ENCODE measurements at regions not wholly inside any gene's neighbourhood (a gene's known extent, or its start where the extent isn't known, plus 50 kb on each side); places are given as distances from the start of the nearest gene placed in this dataset.

DNA sequence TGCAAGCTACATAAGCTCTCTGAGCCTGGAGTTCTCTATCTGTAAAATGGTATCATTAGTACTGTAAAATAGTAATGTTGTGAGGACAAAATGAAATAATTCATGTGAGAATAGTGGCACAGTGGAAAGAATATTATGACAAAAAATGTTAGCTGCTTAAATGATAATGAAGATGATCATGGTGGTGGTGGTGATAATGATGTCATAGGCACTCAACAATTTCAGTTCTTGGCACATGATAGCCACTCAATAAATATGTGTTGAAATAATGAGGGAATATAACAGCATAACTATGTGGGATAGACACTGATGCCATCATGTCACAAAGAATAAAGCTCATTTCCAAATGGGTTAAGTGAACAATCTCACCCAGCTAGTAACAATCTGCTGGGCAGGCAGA lies 736.3 kb downstream of the EFNB2 start:
- Histone ChIP-seq H3K4me3 (no peak overlapping the region), H3K9me3 (no peaks in the 10 kb centered on the region), H3K27me3 (no peaks in the 10 kb centered on the region), H3K4me1 (no peaks in the 10 kb centered on the region), H3K27ac (no peak overlapping the region), H3K36me3 (no peaks in the 10 kb centered on the region)
- no peak for DNase-seq
- intact Hi-C loops (cut with DNase I; ENCODE audit: low total_unique reads), result no loop called here
- TF ChIP-seq, protein P1, sequence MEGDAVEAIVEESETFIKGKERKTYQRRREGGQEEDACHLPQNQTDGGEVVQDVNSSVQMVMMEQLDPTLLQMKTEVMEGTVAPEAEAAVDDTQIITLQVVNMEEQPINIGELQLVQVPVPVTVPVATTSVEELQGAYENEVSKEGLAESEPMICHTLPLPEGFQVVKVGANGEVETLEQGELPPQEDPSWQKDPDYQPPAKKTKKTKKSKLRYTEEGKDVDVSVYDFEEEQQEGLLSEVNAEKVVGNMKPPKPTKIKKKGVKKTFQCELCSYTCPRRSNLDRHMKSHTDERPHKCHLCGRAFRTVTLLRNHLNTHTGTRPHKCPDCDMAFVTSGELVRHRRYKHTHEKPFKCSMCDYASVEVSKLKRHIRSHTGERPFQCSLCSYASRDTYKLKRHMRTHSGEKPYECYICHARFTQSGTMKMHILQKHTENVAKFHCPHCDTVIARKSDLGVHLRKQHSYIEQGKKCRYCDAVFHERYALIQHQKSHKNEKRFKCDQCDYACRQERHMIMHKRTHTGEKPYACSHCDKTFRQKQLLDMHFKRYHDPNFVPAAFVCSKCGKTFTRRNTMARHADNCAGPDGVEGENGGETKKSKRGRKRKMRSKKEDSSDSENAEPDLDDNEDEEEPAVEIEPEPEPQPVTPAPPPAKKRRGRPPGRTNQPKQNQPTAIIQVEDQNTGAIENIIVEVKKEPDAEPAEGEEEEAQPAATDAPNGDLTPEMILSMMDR (IDR thresholded peaks at IDR 0.05), result no peak

DNA sequence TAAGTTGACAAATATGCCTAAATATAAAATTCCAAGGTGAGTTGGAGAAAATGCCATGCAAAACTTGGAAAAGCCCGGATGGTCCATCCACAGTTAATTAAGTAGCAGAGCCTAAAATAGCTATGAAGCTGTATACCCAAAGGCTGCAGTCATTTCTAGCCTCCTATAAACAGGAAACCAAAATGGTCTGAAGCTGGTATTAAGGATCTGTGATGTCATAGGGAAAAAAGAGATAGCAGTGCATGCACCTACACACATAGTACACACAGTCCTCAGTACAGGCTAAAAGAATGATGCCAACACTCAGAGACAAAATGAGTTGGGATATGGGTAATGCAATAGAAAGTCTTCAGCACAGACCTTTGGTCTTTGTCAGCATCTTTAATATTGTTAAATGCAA lies 736.9 kb downstream of the EFNB2 start:
- TF ChIP-seq POLR2A (IDR thresholded peaks at IDR 0.05), result no peak
- TF ChIP-seq, protein P1 (IDR thresholded peaks at IDR 0.05), result no peak
- DNase-seq, result no peak
- no peak overlapping the region for H3K4me3 ChIP-seq
- intact Hi-C loops (cut with DNase I; ENCODE audit: low total_unique reads), result no loop called here
- H3K27me3 ChIP-seq, result no peaks in the 10 kb centered on the region
- no peak overlapping the region for H3K27ac ChIP-seq
- no peaks in the 10 kb centered on the region for H3K36me3 ChIP-seq
- no peaks in the 10 kb centered on the region for H3K9me3 ChIP-seq
- no peaks in the 10 kb centered on the region for H3K4me1 ChIP-seq

DNA sequence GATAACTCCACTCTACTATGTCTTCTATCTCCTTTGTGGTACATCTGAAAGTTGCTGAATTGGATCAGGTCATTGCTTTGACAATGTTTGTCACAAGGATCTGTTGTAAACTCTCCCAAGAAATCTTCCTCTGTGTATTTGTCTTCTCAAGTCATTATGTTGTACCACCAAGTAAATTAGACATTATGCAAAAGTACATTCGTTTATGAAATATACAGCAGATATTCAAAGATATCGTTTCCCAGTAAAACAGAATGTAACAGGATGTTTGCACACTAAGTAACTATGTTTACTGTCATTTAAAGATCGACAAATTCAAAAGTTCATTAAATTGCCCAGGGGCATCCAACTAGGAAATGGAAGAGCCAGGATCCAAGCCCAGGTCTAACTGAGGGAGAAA lies 739.4 kb downstream of the EFNB2 start:
- intact Hi-C loops (cut with DNase I; ENCODE audit: low total_unique reads), result no loop called here
- no peaks in the 10 kb centered on the region for H3K36me3 ChIP-seq
- DNase-seq, result no peak
- no peaks in the 10 kb centered on the region for H3K4me1 ChIP-seq
- no peak overlapping the region for H3K27ac ChIP-seq
- H3K27me3 ChIP-seq, result no peaks in the 10 kb centered on the region
- TF ChIP-seq POLR2A (IDR thresholded peaks at IDR 0.05), result no peak
- TF ChIP-seq, protein P1 (IDR thresholded peaks at IDR 0.05), result no peak
- no peak overlapping the region for H3K4me3 ChIP-seq
- H3K9me3 ChIP-seq, result no peaks in the 10 kb centered on the region

DNA sequence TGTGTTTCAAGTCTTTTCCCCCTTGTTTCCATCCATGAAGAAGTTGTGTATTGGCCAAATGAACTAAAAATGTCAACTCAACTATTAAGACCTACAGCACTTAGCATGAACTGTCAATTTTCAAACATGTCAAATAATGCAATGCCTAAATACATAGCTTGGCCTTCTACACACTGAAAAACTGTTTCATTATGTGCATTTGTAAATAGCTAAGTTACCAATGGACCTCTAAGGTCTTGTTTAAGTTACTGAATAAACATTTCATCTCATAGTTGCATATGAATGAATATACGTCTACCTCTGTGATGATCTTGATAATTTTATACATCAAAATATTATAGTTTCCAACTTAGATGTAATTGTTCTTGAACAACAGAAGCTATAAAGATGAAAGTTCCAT lies 744.5 kb downstream of the EFNB2 start:
- Histone ChIP-seq H3K36me3 (no peaks in the 10 kb centered on the region), H3K4me1 (no peaks in the 10 kb centered on the region), H3K4me3 (no peak overlapping the region), H3K9me3 (no peaks in the 10 kb centered on the region), H3K27me3 (no peaks in the 10 kb centered on the region), H3K27ac (no peak overlapping the region)
- no peak for DNase-seq
- TF ChIP-seq, protein P1 (IDR thresholded peaks at IDR 0.05), result no peak
- no peak for TF ChIP-seq POLR2A (IDR thresholded peaks at IDR 0.05)
- intact Hi-C loops (cut with DNase I; ENCODE audit: low total_unique reads), result no loop called here

DNA sequence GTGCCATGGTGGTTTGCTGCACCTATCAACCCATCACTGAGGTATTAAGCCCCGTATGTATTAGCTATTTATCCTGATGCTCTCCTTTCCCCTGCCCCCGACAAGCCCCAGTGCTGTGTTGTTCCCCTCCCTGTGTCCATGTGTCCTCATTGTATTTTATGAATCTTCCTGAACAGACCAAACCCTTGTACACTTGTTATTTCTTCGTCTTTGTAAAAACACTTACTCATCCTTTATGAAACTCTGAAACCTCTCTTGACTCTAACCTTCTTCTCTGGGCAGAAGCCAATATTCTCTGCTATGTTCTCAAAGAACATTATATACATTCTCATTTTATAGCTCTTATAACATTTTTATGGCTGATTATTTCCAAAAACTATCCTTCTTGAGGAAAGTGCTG lies 746.9 kb downstream of the EFNB2 start:
- H3K9me3 ChIP-seq, result no peaks in the 10 kb centered on the region
- no peak overlapping the region for H3K27ac ChIP-seq
- H3K27me3 ChIP-seq, result no peaks in the 10 kb centered on the region
- TF ChIP-seq POLR2A (IDR thresholded peaks at IDR 0.05), result no peak
- TF ChIP-seq, protein P1 (IDR thresholded peaks at IDR 0.05), result no peak
- DNase-seq, result no peak
- no peaks in the 10 kb centered on the region for H3K36me3 ChIP-seq
- H3K4me3 ChIP-seq, result no peak overlapping the region
- intact Hi-C loops (cut with DNase I; ENCODE audit: low total_unique reads), result no loop called here
- H3K4me1 ChIP-seq, result no peaks in the 10 kb centered on the region
